Parathyroid adenoma (tissue), 2 donors: ENCODE measurements at regions not wholly inside any gene's neighbourhood (a gene's known extent, or its start where the extent isn't known, plus 50 kb on each side); places are given as distances from the start of the nearest gene placed in this dataset.

ENCODE experiments used
- H2AFZ ChIP-seq: fragments of 300-600 bp; sonication (generic); one replicate; pipeline ENCODE4 v1.7.0; 2017; ENCODE audit warnings: antibody characterized with exemption, mild to moderate bottlenecking
- H3K27ac ChIP-seq: fragments of 300-600 bp; sonication (generic); one replicate; pipeline ENCODE4 v1.7.0; 2017
- H3K27me3 ChIP-seq: fragments of 300-600 bp; sonication (generic); one replicate; pipeline ENCODE4 v1.7.0; 2017; ENCODE audit warnings: low read length; ENCODE audit not compliant: control insufficient read depth, insufficient read depth
- H3K36me3 ChIP-seq: fragments of 300-600 bp; sonication (generic); one replicate; pipeline ENCODE4 v1.7.0; 2017; ENCODE audit warnings: low read length; ENCODE audit not compliant: control insufficient read depth, insufficient read depth
- H3K4me1 ChIP-seq: fragments of 300-600 bp; sonication (generic); one replicate; pipeline ENCODE4 v1.7.0; 2017; ENCODE audit warnings: control low read depth
- H3K4me2 ChIP-seq: fragments of 300-600 bp; sonication (generic); one replicate; pipeline ENCODE4 v1.7.0; 2017; ENCODE audit warnings: low read length
- H3K4me3 ChIP-seq: fragments of 300-600 bp; sonication (generic); one replicate; pipeline ENCODE4 v1.7.0; 2017; ENCODE audit warnings: low read depth, low read length
- H3K79me2 ChIP-seq: fragments of 300-600 bp; sonication (generic); one replicate; pipeline ENCODE4 v1.7.0; 2017; ENCODE audit warnings: control low read depth
- H3K9ac ChIP-seq: fragments of 300-600 bp; sonication (generic); one replicate; pipeline ENCODE4 v1.7.0; 2017; ENCODE audit warnings: mild to moderate bottlenecking
- H3K9me3 ChIP-seq: fragments of 300-600 bp; sonication (generic); one replicate; pipeline ENCODE4 v1.7.0; 2017; ENCODE audit warnings: low read length; ENCODE audit not compliant: control insufficient read depth
- CTCF ChIP-seq: fragments of 300-600 bp; sonication (generic); IDR thresholded peaks from one replicate; pipeline ENCODE4 v1.7.0; 2017; ENCODE audit warnings: antibody characterized with exemption, mild to moderate bottlenecking
- donor health status: primary hyperparathyroidism.

- Histone ChIP-seq H3K9me3 (no peaks in the 10 kb centered on the region), H3K27ac (no peak overlapping the region), H3K79me2 (no peaks in the 10 kb centered on the region), H3K9ac (no peak overlapping the region), H3K4me3 (no peak overlapping the region), H3K27me3 (no peaks in the 10 kb centered on the region), H3K36me3 (no peaks in the 10 kb centered on the region), H2AFZ (no peak overlapping the region), H3K4me1 (no peaks in the 10 kb centered on the region), H3K4me2 (no peak overlapping the region)
- TF ChIP-seq CTCF: no peak
Measured at GRCh38 chr15:29596266-29596665, 226.0 kb downstream of the TJP1 start.

GRCh38 chr15:29593629-29594028 is 228.6 kb downstream of the TJP1 start:
- no peak overlapping the region for H3K9ac ChIP-seq
- H3K4me1 ChIP-seq: no peaks in the 10 kb centered on the region
- H3K9me3 ChIP-seq: no peaks in the 10 kb centered on the region
- no peaks in the 10 kb centered on the region for H3K27me3 ChIP-seq
- no peak for TF ChIP-seq CTCF
- H3K4me3 ChIP-seq: no peak overlapping the region
- no peak overlapping the region for H3K4me2 ChIP-seq
- H3K79me2 ChIP-seq: no peaks in the 10 kb centered on the region
- H3K36me3 ChIP-seq: no peaks in the 10 kb centered on the region
- no peak overlapping the region for H2AFZ ChIP-seq
- H3K27ac ChIP-seq: no peak overlapping the region

- Histone ChIP-seq H2AFZ (no peak overlapping the region), H3K4me3 (no peak overlapping the region), H3K27me3 (no peaks in the 10 kb centered on the region), H3K9ac (no peak overlapping the region), H3K4me2 (no peak overlapping the region), H3K9me3 (no peaks in the 10 kb centered on the region), H3K36me3 (no peaks in the 10 kb centered on the region), H3K79me2 (no peaks in the 10 kb centered on the region), H3K27ac (no peak overlapping the region), H3K4me1 (no peaks in the 10 kb centered on the region)
- no peak for TF ChIP-seq CTCF
Measured at GRCh38 chr15:29593111-29593510, 229.2 kb downstream of the TJP1 start.

GRCh38 chr15:29590701-29591100 is 231.6 kb downstream of the TJP1 start:
- no peak for TF ChIP-seq CTCF
- no peak overlapping the region for H3K4me3 ChIP-seq
- H3K36me3 ChIP-seq: no peaks in the 10 kb centered on the region
- H3K27me3 ChIP-seq: no peaks in the 10 kb centered on the region
- no peak overlapping the region for H3K4me2 ChIP-seq
- H3K9me3 ChIP-seq: no peaks in the 10 kb centered on the region
- no peaks in the 10 kb centered on the region for H3K4me1 ChIP-seq
- H3K79me2 ChIP-seq: no peaks in the 10 kb centered on the region
- no peak overlapping the region for H2AFZ ChIP-seq
- H3K27ac ChIP-seq: no peak overlapping the region
- no peak overlapping the region for H3K9ac ChIP-seq

- H2AFZ ChIP-seq: no peak overlapping the region
- no peak overlapping the region for H3K27ac ChIP-seq
- no peaks in the 10 kb centered on the region for H3K36me3 ChIP-seq
- no peak overlapping the region for H3K4me2 ChIP-seq
- H3K9me3 ChIP-seq: no peaks in the 10 kb centered on the region
- no peaks in the 10 kb centered on the region for H3K27me3 ChIP-seq
- H3K4me1 ChIP-seq: no peaks in the 10 kb centered on the region
- no peak for TF ChIP-seq CTCF
- H3K79me2 ChIP-seq: no peaks in the 10 kb centered on the region
- no peak overlapping the region for H3K4me3 ChIP-seq
- no peak overlapping the region for H3K9ac ChIP-seq
Measured at GRCh38 chr15:29589975-29590374, 232.3 kb downstream of the TJP1 start.
